SK-N-SH (cell line): ENCODE measurements at regions not wholly inside any gene's neighbourhood (a gene's known extent, or its start where the extent isn't known, plus 50 kb on each side); places are given as distances from the start of the nearest gene placed in this dataset.

ENCODE experiments used
- CTCF ChIA-PET: fragments of 300-600, 350-600 bp; formaldehyde crosslinking; extraction: SDS; loops from one replicate; lab custom pipeline; 2021; lab: Yijun Ruan, JAX
- POLR2A ChIA-PET: fragments of 350-600 bp; sonication (Branson Sonifier 250); formaldehyde crosslinking; extraction: SDS; loops from one replicate; lab custom pipeline; 2020; ENCODE audit warnings: antibody characterized with exemption, inconsistent platforms; lab: Yijun Ruan, JAX
- DNase-seq: peaks from one replicate; pipeline ENCODE4 v3.0.0; 2012
- H2AFZ ChIP-seq: fragments of 200-600 bp; sonication (generic); 2 replicates; pipeline ENCODE4 v1.8.1; 2016; ENCODE audit warnings: antibody characterized with exemption, mild to moderate bottlenecking, low read depth
- H3F3A ChIP-seq: fragments of 200-600 bp; sonication (generic); replicated peaks from 2 replicates; pipeline ENCODE3; 2016; ENCODE audit warnings: antibody characterized with exemption, mild to moderate bottlenecking; ENCODE audit not compliant: insufficient read depth
- H3K27ac ChIP-seq, 2 experiments: fragments of 200-500 bp in 1 of 2; fragments of 200-600 bp in 1 of 2; sonication (Bioruptor generic) in 1 of 2; sonication (generic), shearing (Covaris generic) in 1 of 2; 2 replicates each; pipeline versions ENCODE4 v1.5.1 to v1.6.1; 2014 to 2016; ENCODE audit warnings: low read depth in 2 of 2, inconsistent platforms in 1 of 2, low read length in 1 of 2, mild to moderate bottlenecking in 1 of 2, mixed read lengths in 1 of 2
- H3K27me3 ChIP-seq: fragments of 200-600 bp; sonication (generic), shearing (Covaris generic); 2 replicates; pipeline ENCODE4 v1.6.1; 2016; ENCODE audit warnings: mixed run types; ENCODE audit not compliant: insufficient read depth
- H3K36me3 ChIP-seq, 2 experiments: fragments of 200-500 bp in 1 of 2; fragments of 200-600 bp in 1 of 2; sonication (Bioruptor generic) in 1 of 2; sonication (generic) in 1 of 2; replicated peaks in 1 of 2; 2 replicates each; pipeline versions ENCODE3 to v1.5.1; 2014 to 2016; ENCODE audit warnings: low read length in 1 of 2, mild to moderate bottlenecking in 1 of 2; ENCODE audit not compliant: insufficient read depth in 2 of 2, control insufficient read depth in 1 of 2
- H3K4me1 ChIP-seq, 2 experiments: fragments of 200-500 bp in 1 of 2; fragments of 200-600 bp in 1 of 2; sonication (Bioruptor generic) in 1 of 2; sonication (generic), shearing (Covaris generic) in 1 of 2; 2 replicates each; pipeline versions ENCODE4 v1.5.1 to v1.6.1; 2014 to 2016; ENCODE audit warnings: low read depth in 1 of 2, low read length in 1 of 2, mixed run types in 1 of 2; ENCODE audit not compliant: insufficient read depth in 2 of 2, control insufficient read depth in 1 of 2
- H3K4me2 ChIP-seq: fragments of 200-600 bp; sonication (generic), shearing (Covaris generic); 2 replicates; pipeline ENCODE4 v1.6.1; 2017; ENCODE audit warnings: mixed run types
- H3K4me3 ChIP-seq, 2 experiments: fragments of 200-500 bp in 1 of 2; fragments of 200-600 bp in 1 of 2; sonication (Bioruptor generic) in 1 of 2; sonication (generic), shearing (Covaris generic) in 1 of 2; 2 replicates each; pipeline versions ENCODE4 v1.5.1 to v1.8.1; 2014 to 2016; ENCODE audit warnings: low read depth in 2 of 2, inconsistent platforms in 1 of 2, low read length in 1 of 2, mild to moderate bottlenecking in 1 of 2, mixed read lengths in 1 of 2, moderate library complexity in 1 of 2
- H3K79me2 ChIP-seq: fragments of 200-600 bp; sonication (generic); 2 replicates; pipeline ENCODE4 v1.8.1; 2017; ENCODE audit warnings: mild to moderate bottlenecking; ENCODE audit not compliant: insufficient read depth
- H3K9ac ChIP-seq: fragments of 200-600 bp; sonication (generic); 2 replicates; pipeline ENCODE4 v1.6.1; 2017; ENCODE audit warnings: mixed run types
- H3K9me2 ChIP-seq: fragments of 200-600 bp; sonication (generic); 2 replicates; pipeline ENCODE4 v1.6.1; 2017; ENCODE audit warnings: mixed run types
- H3K9me3 ChIP-seq: fragments of 200-600 bp; sonication (generic); 2 replicates; pipeline ENCODE4 v1.6.1; 2017; ENCODE audit warnings: mixed run types, mild to moderate bottlenecking, moderate library complexity
- H4K20me1 ChIP-seq: fragments of 200-600 bp; sonication (generic); 2 replicates; pipeline ENCODE4 v1.6.1; 2017; ENCODE audit warnings: mild to moderate bottlenecking, mixed run types; ENCODE audit not compliant: insufficient read depth
- ELF1 ChIP-seq: IDR thresholded peaks from 2 replicates; pipeline ENCODE4 v1.4.0; 2012
- FOXM1 ChIP-seq: IDR thresholded peaks from 2 replicates; pipeline ENCODE4 v1.4.0; 2012; ENCODE audit warnings: low read depth, mild to moderate bottlenecking
- JUND ChIP-seq: IDR thresholded peaks from 2 replicates; pipeline ENCODE4 v1.4.0; 2012
- NRF1 ChIP-seq: IDR thresholded peaks from 2 replicates; pipeline ENCODE4 v1.6.1; 2012; ENCODE audit warnings: low read depth, mild to moderate bottlenecking, low read length
- POLR2AphosphoS5 ChIP-seq: IDR thresholded peaks from 2 replicates; pipeline ENCODE4 v1.6.1; 2012; ENCODE audit warnings: low read depth, low read length
- RXRA ChIP-seq: IDR thresholded peaks from 2 replicates; pipeline ENCODE4 v1.4.0; 2012; ENCODE audit warnings: low read depth, mild to moderate bottlenecking, borderline replicate concordance
- SMC3 ChIP-seq: IDR thresholded peaks from 2 replicates; pipeline ENCODE4 v1.6.1; 2012; ENCODE audit warnings: low read depth, low read length, improper control_type of control experiment
- WGBS: methylation state at CpG from one replicate; pipeline ENCODE4 v1.1.6; 2017; ENCODE audit warnings: low lambda C conversion rate; 5-methylcytosine and 5-hydroxymethylcytosine counted together
- TF ChIP-seq, protein P1 (sequence below): IDR thresholded peaks from 2 replicates; pipeline ENCODE4 v1.4.0; 2012; ENCODE audit warnings: low read depth, borderline replicate concordance
- TF ChIP-seq, protein P2 (sequence below): IDR thresholded peaks from 2 replicates; pipeline ENCODE4; 2012
- TF ChIP-seq, protein P3 (sequence below): fragments of 150-350 bp; IDR thresholded peaks from 2 replicates; pipeline ENCODE4 v1.6.1; 2017; ENCODE audit warnings: antibody characterized with exemption, low read length, low read depth, borderline replicate concordance
- TF ChIP-seq, protein P4 (sequence below): fragments of 200-600 bp; sonication (generic); IDR thresholded peaks from 2 replicates; pipeline ENCODE4 v1.6.1; 2017; ENCODE audit warnings: antibody characterized with exemption, mild to moderate bottlenecking, moderate library complexity
- TF ChIP-seq, protein P5 (sequence below): IDR thresholded peaks from 2 replicates; pipeline ENCODE4 v1.6.1; 2012; ENCODE audit warnings: mild to moderate bottlenecking, low read depth, low read length, moderate library complexity

DNA sequence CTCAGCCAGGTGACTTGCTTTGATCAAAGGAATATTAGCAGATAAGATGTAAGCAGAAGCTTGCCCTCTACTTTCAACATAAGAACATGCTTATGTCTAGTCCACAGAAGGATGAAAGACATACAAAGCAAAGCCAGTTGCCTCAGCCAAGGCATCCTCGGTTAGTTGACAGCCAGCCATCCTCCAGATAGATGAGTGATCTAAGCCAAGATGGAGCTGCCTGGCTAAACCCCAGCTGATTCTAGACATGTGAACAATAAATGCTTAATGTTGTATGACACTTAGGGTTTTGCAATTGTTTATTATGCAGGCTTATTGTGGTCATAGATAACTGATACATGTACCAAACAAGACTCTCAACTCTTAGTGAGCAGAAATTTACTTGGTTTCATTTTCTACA is 157.6 kb upstream of the TMTC2 start:
- Histone ChIP-seq H3F3A (no peaks in the 10 kb centered on the region), H3K9me2 (no peaks in the 10 kb centered on the region), H3K4me1 (no peaks in the 10 kb centered on the region; a peak in 1 of 4 replicates), H3K4me2 (no peak overlapping the region), H3K36me3 (no peaks in the 10 kb centered on the region), H3K79me2 (no peaks in the 10 kb centered on the region), H3K4me3 (no peak overlapping the region), H3K9me3 (no peaks in the 10 kb centered on the region), H3K27me3 (no peaks in the 10 kb centered on the region), H3K27ac (no peak overlapping the region), H4K20me1 (no peaks in the 10 kb centered on the region), H3K9ac (no peak overlapping the region), H2AFZ (no peak overlapping the region)
- POLR2A ChIA-PET, result no interaction called here
- WGBS, result 62% methylated on average over 1 of the region's 1 CpG
- no peak for DNase-seq
- CTCF ChIA-PET, result interaction anchor here (0.7 kb wide), 1 partner anchor 1294 kb away, joined by 3 read pairs; no protein-coding TSS in a partner anchor
- TF ChIP-seq, protein P1, sequence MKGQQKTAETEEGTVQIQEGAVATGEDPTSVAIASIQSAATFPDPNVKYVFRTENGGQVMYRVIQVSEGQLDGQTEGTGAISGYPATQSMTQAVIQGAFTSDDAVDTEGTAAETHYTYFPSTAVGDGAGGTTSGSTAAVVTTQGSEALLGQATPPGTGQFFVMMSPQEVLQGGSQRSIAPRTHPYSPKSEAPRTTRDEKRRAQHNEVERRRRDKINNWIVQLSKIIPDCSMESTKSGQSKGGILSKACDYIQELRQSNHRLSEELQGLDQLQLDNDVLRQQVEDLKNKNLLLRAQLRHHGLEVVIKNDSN, result no peak
- TF ChIP-seq, protein P2, sequence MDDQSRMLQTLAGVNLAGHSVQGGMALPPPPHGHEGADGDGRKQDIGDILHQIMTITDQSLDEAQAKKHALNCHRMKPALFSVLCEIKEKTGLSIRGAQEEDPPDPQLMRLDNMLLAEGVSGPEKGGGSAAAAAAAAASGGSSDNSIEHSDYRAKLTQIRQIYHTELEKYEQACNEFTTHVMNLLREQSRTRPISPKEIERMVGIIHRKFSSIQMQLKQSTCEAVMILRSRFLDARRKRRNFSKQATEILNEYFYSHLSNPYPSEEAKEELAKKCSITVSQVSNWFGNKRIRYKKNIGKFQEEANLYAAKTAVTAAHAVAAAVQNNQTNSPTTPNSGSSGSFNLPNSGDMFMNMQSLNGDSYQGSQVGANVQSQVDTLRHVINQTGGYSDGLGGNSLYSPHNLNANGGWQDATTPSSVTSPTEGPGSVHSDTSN, result no peak
- no peak for TF ChIP-seq ELF1
- TF ChIP-seq FOXM1, result no peak
- TF ChIP-seq SMC3, result no peak
- TF ChIP-seq, protein P3, sequence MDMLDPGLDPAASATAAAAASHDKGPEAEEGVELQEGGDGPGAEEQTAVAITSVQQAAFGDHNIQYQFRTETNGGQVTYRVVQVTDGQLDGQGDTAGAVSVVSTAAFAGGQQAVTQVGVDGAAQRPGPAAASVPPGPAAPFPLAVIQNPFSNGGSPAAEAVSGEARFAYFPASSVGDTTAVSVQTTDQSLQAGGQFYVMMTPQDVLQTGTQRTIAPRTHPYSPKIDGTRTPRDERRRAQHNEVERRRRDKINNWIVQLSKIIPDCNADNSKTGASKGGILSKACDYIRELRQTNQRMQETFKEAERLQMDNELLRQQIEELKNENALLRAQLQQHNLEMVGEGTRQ, result no peak
- TF ChIP-seq, protein P4, sequence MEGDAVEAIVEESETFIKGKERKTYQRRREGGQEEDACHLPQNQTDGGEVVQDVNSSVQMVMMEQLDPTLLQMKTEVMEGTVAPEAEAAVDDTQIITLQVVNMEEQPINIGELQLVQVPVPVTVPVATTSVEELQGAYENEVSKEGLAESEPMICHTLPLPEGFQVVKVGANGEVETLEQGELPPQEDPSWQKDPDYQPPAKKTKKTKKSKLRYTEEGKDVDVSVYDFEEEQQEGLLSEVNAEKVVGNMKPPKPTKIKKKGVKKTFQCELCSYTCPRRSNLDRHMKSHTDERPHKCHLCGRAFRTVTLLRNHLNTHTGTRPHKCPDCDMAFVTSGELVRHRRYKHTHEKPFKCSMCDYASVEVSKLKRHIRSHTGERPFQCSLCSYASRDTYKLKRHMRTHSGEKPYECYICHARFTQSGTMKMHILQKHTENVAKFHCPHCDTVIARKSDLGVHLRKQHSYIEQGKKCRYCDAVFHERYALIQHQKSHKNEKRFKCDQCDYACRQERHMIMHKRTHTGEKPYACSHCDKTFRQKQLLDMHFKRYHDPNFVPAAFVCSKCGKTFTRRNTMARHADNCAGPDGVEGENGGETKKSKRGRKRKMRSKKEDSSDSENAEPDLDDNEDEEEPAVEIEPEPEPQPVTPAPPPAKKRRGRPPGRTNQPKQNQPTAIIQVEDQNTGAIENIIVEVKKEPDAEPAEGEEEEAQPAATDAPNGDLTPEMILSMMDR, result no peak
- TF ChIP-seq RXRA, result no peak
- TF ChIP-seq, protein P5, sequence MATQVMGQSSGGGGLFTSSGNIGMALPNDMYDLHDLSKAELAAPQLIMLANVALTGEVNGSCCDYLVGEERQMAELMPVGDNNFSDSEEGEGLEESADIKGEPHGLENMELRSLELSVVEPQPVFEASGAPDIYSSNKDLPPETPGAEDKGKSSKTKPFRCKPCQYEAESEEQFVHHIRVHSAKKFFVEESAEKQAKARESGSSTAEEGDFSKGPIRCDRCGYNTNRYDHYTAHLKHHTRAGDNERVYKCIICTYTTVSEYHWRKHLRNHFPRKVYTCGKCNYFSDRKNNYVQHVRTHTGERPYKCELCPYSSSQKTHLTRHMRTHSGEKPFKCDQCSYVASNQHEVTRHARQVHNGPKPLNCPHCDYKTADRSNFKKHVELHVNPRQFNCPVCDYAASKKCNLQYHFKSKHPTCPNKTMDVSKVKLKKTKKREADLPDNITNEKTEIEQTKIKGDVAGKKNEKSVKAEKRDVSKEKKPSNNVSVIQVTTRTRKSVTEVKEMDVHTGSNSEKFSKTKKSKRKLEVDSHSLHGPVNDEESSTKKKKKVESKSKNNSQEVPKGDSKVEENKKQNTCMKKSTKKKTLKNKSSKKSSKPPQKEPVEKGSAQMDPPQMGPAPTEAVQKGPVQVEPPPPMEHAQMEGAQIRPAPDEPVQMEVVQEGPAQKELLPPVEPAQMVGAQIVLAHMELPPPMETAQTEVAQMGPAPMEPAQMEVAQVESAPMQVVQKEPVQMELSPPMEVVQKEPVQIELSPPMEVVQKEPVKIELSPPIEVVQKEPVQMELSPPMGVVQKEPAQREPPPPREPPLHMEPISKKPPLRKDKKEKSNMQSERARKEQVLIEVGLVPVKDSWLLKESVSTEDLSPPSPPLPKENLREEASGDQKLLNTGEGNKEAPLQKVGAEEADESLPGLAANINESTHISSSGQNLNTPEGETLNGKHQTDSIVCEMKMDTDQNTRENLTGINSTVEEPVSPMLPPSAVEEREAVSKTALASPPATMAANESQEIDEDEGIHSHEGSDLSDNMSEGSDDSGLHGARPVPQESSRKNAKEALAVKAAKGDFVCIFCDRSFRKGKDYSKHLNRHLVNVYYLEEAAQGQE, result no peak
- TF ChIP-seq JUND, result no peak
- no peak for TF ChIP-seq POLR2AphosphoS5
- TF ChIP-seq NRF1, result no peak
